HG03520 (cell line): ENCODE measurements at regions not wholly inside any gene's neighbourhood (a gene's known extent, or its start where the extent isn't known, plus 50 kb on each side); places are given as distances from the start of the nearest gene placed in this dataset.
"Not testable (repeated sequence)": the region's sequence is repeated elsewhere in the genome, so short reads cannot be mapped to it uniquely, and the experiment has no call there.

ENCODE experiments used
- ATAC-seq: cut with Tn5 transposase; IDR thresholded peaks from one replicate; pipeline ENCODE4 v1.9.1; 2021; ENCODE audit warnings: mild to moderate bottlenecking, moderate library complexity; ENCODE audit not compliant: unreplicated experiment

GRCh38 chr18:68153821-68154220 is 561.1 kb downstream of the TMX3 start:
- not testable (repeated sequence) for ATAC-seq

- ATAC-seq, result no peak
Observed at GRCh38 chr18:68152770-68153169, 562.1 kb downstream of the TMX3 start.

- ATAC-seq, result no peak
Observed at GRCh38 chr18:68150961-68151360, 563.9 kb downstream of the TMX3 start.

GRCh38 chr18:68148863-68149262 is 566.0 kb downstream of the TMX3 start:
- no peak for ATAC-seq

GRCh38 chr18:68147728-68148127 is 567.2 kb downstream of the TMX3 start:
- ATAC-seq, result no peak

GRCh38 chr18:68121826-68122225 is 593.1 kb downstream of the TMX3 start:
- ATAC-seq, result no peak

GRCh38 chr18:68121308-68121707 is 593.6 kb downstream of the TMX3 start:
- no peak for ATAC-seq

GRCh38 chr18:68114989-68115388 is 598.5 kb upstream of the DSEL start:
- ATAC-seq, result no peak

GRCh38 chr18:68104036-68104435 is 587.5 kb upstream of the DSEL start:
- no peak for ATAC-seq

GRCh38 chr18:68103561-68103960 is 587.0 kb upstream of the DSEL start:
- no peak for ATAC-seq

GRCh38 chr18:68102117-68102516 is 585.6 kb upstream of the DSEL start:
- no peak for ATAC-seq

- ATAC-seq, result no peak
Observed at GRCh38 chr18:68098655-68099054, 582.1 kb upstream of the DSEL start.

- ATAC-seq, result no peak
Observed at GRCh38 chr18:68086481-68086880, 570.0 kb upstream of the DSEL start.

GRCh38 chr18:68085251-68085650 is 568.7 kb upstream of the DSEL start:
- ATAC-seq, result no peak

GRCh38 chr18:68083776-68084175 is 567.3 kb upstream of the DSEL start:
- ATAC-seq, result no peak

- no peak for ATAC-seq
Observed at GRCh38 chr18:68083131-68083530, 566.6 kb upstream of the DSEL start.

- ATAC-seq, result no peak
Observed at GRCh38 chr18:68072744-68073143, 556.2 kb upstream of the DSEL start.

- no peak for ATAC-seq
Observed at GRCh38 chr18:68060871-68061270, 544.4 kb upstream of the DSEL start.

- ATAC-seq, result no peak
Observed at GRCh38 chr18:68056936-68057335, 540.4 kb upstream of the DSEL start.

GRCh38 chr18:68054669-68055068 is 538.1 kb upstream of the DSEL start:
- no peak for ATAC-seq

- no peak for ATAC-seq
Observed at GRCh38 chr18:68053290-68053689, 536.8 kb upstream of the DSEL start.

- no peak for ATAC-seq
Observed at GRCh38 chr18:68041327-68041726, 524.8 kb upstream of the DSEL start.

- no peak for ATAC-seq
Observed at GRCh38 chr18:68040198-68040597, 523.7 kb upstream of the DSEL start.
